Esophagus muscularis mucosa (tissue), 4 donors: ENCODE measurements at regions not wholly inside any gene's neighbourhood (a gene's known extent, or its start where the extent isn't known, plus 50 kb on each side); places are given as distances from the start of the nearest gene placed in this dataset.
"Not testable (repeated sequence)": the region's sequence is repeated elsewhere in the genome, so short reads cannot be mapped to it uniquely, and the experiment has no call there.

ENCODE experiments used
- DNase-seq: peaks from one replicate; pipeline ENCODE4 v3.0.0-alpha.2; 2017; ENCODE audit errors: extremely low spot score
- H3K27ac ChIP-seq, 4 donors: fragments of 200-600 bp; sonication (generic); replicated peaks in 1 of 4; 1 replicate in 3 of 4; 2 replicates in 1 of 4; pipeline ENCODE4 v1.5.1; 2016 to 2019; ENCODE audit warnings: mild to moderate bottlenecking in 1 of 4
- H3K27me3 ChIP-seq, 4 donors: fragments of 200-600 bp; sonication (generic); one replicate each; pipeline versions ENCODE4 v1.5.1 to v1.6.0; 2016 to 2019
- H3K36me3 ChIP-seq, 4 donors: fragments of 200-600 bp; sonication (generic); one replicate each; pipeline ENCODE4 v1.5.1; 2016 to 2019
- H3K4me1 ChIP-seq, 4 donors: fragments of 200-600 bp; sonication (generic); one replicate each; pipeline ENCODE4 v1.5.1; 2016 to 2019
- H3K4me3 ChIP-seq, 4 donors: fragments of 200-600 bp; sonication (generic); 1 replicate in 2 of 4; 2 replicates in 2 of 4; pipeline ENCODE4 v1.5.1; 2016 to 2019; ENCODE audit warnings: mild to moderate bottlenecking in 4 of 4, moderate library complexity in 1 of 4
- H3K9me3 ChIP-seq, 4 donors: fragments of 200-600 bp; sonication (generic); 1 replicate in 3 of 4; 2 replicates in 1 of 4; pipeline ENCODE4 v1.5.1; 2016 to 2019
- CTCF ChIP-seq, 3 experiments: fragments of 200-600 bp in 2 of 3; fragments of 450-650 bp in 1 of 3; sonication (generic) in 2 of 3; IDR thresholded peaks; one replicate each; pipeline ENCODE4 v1.5.1; 2017 to 2019; ENCODE audit warnings: antibody characterized with exemption in 3 of 3, mild to moderate bottlenecking in 2 of 3, moderate library complexity in 1 of 3
- EP300 ChIP-seq: sonication (generic); formaldehyde crosslinking; IDR thresholded peaks from one replicate; pipeline ENCODE4 v1.6.1; 2017; ENCODE audit warnings: antibody characterized with exemption
- POLR2A ChIP-seq: fragments of 450-650 bp; IDR thresholded peaks from one replicate; pipeline ENCODE4 v1.6.1; 2017; ENCODE audit warnings: antibody characterized with exemption, moderate library complexity, mild to moderate bottlenecking, low read depth
- POLR2AphosphoS5 ChIP-seq, 2 donors: sonication (generic); formaldehyde crosslinking; IDR thresholded peaks; one replicate each; pipeline ENCODE4 v1.6.1; 2017; ENCODE audit warnings: antibody characterized with exemption in 2 of 2
- WGBS: methylation state at CpG from one replicate; pipeline ENCODE4 v1.1.5; 2018; 5-methylcytosine and 5-hydroxymethylcytosine counted together
- intact Hi-C: fragments of 100-400 bp; cut with DNase I; formaldehyde crosslinking; loops from one replicate; pipeline ENCODE4 v1.15.1; 2023

DNA sequence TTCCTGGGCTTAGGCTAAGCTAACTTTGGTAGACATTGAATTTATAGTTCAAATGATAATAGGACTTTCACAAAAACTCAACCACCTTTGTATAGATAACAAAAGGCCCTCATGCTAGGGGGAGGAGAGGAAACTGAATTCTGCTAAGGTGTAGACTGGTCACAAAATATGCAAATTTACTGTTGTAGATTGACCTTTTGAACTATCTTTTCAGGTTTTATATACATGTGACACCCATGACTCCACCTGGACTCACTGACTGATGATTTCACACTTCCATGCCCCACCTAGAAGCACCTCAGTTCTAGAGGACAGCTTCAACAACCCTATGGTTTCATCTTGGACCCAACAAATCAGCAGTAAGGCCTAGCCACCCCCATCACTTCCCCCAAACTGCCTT is 165.7 kb downstream of the CEMIP2 start:
- intact Hi-C loops, result loop anchor here (10.0 kb wide), 1 partner anchor 82 kb away; no protein-coding TSS in a partner anchor
- Histone ChIP-seq H3K4me1 (no peaks in the 10 kb centered on the region), H3K27me3 (no peaks in the 10 kb centered on the region), H3K9me3 (no peaks in the 10 kb centered on the region), H3K36me3 (no peaks in the 10 kb centered on the region), H3K27ac (no peak overlapping the region), H3K4me3 (no peak overlapping the region)
- TF ChIP-seq EP300, result no peak
- TF ChIP-seq CTCF (IDR thresholded peaks at IDR 0.05), result no peak
- TF ChIP-seq POLR2A, result no peak
- no peak for TF ChIP-seq POLR2AphosphoS5 (IDR thresholded peaks at IDR 0.05)
- DNase-seq, result no peak

GRCh38 chr9:71595762-71596161 is 172.6 kb downstream of the CEMIP2 start:
- not testable (repeated sequence) for DNase-seq, H3K4me1 ChIP-seq
- 91% methylated on average over 11 of the region's 12 CpGs for WGBS

DNA sequence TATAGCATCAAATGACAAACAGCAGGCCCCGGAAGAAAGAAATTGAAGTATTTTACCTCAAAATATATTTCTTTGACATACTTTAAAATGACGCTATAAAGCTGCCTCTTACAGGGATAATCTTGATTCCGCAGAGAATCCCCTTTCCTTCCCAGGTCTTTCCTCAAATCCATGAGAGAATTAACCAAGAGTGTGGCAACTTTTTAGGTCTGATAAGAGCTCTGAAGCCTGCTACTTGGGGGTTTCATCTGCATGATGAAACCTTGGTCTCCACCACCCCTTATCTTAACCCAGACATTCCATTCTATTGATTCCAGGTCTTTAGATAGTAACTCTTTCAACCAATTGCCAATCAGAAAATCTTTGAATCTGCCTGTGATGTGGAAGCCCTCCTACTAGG is 173.8 kb downstream of the CEMIP2 start:
- H3K27ac ChIP-seq, result no peak overlapping the region
- no peaks in the 10 kb centered on the region for H3K4me1 ChIP-seq
- WGBS, result 63% methylated on average over 3 of the region's 3 CpGs
- TF ChIP-seq CTCF (IDR thresholded peaks at IDR 0.05) (no peak), POLR2A (no peak), POLR2AphosphoS5 (IDR thresholded peaks at IDR 0.05) (no peak), EP300 (no peak)
- H3K4me3 ChIP-seq, result no peak overlapping the region
- no peak for DNase-seq
- H3K36me3 ChIP-seq, result no peaks in the 10 kb centered on the region
- no peaks in the 10 kb centered on the region for H3K9me3 ChIP-seq
- H3K27me3 ChIP-seq, result no peaks in the 10 kb centered on the region
- intact Hi-C loops, result no loop called here

More at GRCh38 chr9:71595762-71596161, 172.6 kb downstream of the CEMIP2 start:
- H3K36me3 ChIP-seq, H3K27me3 ChIP-seq, H3K27ac ChIP-seq, H3K9me3 ChIP-seq, intact Hi-C loops, H3K4me3 ChIP-seq: not testable (repeated sequence)

DNA sequence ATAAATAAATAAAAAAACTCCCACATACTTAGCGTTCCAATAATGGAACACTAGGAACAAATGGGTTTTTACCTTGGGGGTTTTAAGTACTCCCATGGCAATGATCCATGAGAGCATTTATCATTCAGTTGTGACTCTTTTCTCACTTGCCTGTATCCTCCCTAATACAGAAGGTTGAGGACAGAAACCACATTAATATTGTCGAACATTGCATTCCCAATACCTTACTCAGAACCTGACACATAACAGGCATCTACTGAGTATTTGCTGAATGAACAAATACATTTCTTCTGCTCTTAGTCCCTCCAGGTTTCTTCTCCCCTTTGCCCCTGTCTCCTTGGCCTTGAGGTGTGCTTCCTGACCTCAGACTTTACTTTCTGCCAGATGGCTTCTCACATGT is 175.9 kb downstream of the CEMIP2 start:
- no peak for DNase-seq
- 87% methylated on average over 2 of the region's 2 CpGs for WGBS
- Histone ChIP-seq H3K27me3 (no peaks in the 10 kb centered on the region), H3K4me3 (no peak overlapping the region), H3K9me3 (no peaks in the 10 kb centered on the region), H3K4me1 (no peaks in the 10 kb centered on the region), H3K27ac (no peak overlapping the region), H3K36me3 (no peaks in the 10 kb centered on the region)
- TF ChIP-seq POLR2AphosphoS5 (IDR thresholded peaks at IDR 0.05), result no peak
- no peak for TF ChIP-seq CTCF (IDR thresholded peaks at IDR 0.05)
- TF ChIP-seq POLR2A, result no peak
- no peak for TF ChIP-seq EP300
- intact Hi-C loops, result no loop called here

DNA sequence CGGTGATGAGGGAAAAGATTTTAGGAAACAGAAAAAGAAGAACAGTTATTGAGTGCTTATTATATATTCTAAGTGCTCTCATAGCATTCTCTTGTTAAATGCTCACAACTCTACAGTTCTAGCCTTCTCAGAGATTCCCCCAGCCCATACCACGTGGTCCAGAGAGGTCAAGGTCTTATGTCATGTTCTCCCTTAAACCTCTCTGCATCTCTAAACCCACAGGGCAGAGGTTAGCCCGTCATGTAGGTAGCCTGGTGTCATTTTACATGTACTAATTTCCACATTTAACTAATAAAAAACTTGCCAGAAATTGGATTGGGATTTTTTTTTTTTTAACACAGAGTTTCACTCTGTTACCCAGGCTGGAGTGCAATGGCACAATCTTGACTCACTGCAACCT is 178.0 kb downstream of the CEMIP2 start:
- H3K4me3 ChIP-seq, result no peak overlapping the region
- no peaks in the 10 kb centered on the region for H3K4me1 ChIP-seq
- intact Hi-C loops, result no loop called here
- H3K36me3 ChIP-seq, result no peaks in the 10 kb centered on the region
- H3K27ac ChIP-seq, result no peak overlapping the region
- WGBS, result 71% methylated on average over 3 of the region's 3 CpGs
- H3K27me3 ChIP-seq, result no peaks in the 10 kb centered on the region
- no peak for DNase-seq
- TF ChIP-seq POLR2AphosphoS5 (IDR thresholded peaks at IDR 0.05) (no peak), CTCF (IDR thresholded peaks at IDR 0.05) (no peak)
- H3K9me3 ChIP-seq, result no peaks in the 10 kb centered on the region
